NCI-H1417 treated with DMSO at 0.1 percent for 48 hours (cell line): ENCODE measurements at regions not wholly inside any gene's neighbourhood (a gene's known extent, or its start where the extent isn't known, plus 50 kb on each side); places are given as distances from the start of the nearest gene placed in this dataset.
"Not testable (repeated sequence)": the region's sequence is repeated elsewhere in the genome, so short reads cannot be mapped to it uniquely, and the experiment has no call there.

Experiments
- DNase-seq: peaks from one replicate; lab custom pipeline; 2025; lab: John Stamatoyannopoulos, UW

DNA sequence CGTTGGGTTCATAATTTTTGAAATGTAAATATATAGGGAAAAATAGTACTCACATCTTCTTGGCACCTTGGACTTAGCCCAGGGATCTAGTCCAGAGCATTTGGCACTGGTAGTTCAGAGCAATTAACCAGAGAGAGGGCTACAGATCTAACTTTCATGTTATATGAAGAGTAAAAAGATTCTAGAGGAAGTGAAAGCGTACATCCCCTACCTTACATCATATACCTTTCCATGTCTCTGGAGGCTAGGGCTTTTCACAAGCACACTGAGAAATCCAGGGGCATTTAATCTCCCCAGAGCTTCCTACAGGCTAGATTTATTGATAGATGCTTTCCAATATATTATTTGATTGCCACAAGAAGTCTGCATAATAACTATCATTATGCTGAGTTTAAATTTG, 687.5 kb upstream of the FBXO33 start:
- DNase-seq = no peak

DNA sequence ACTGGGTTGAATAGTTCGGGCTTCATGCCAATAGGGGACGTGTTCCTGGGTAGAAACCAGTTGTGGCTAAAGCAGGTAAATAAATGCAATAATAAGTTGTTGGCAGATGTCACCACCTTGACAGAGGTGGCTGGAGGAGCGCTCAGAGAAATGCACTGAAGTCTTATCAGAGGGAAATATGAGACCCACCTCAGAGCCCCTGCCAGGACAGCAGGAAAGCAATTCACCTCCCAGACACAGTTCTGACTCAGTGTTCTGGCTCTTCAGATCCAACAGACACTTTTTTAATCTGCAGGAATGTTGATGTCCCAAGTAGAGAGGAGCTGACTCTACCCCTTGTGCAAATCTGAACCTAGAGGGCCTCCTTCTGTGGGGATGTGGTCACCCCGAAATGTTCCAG, 687.1 kb upstream of the FBXO33 start:
- no peak for DNase-seq

DNA sequence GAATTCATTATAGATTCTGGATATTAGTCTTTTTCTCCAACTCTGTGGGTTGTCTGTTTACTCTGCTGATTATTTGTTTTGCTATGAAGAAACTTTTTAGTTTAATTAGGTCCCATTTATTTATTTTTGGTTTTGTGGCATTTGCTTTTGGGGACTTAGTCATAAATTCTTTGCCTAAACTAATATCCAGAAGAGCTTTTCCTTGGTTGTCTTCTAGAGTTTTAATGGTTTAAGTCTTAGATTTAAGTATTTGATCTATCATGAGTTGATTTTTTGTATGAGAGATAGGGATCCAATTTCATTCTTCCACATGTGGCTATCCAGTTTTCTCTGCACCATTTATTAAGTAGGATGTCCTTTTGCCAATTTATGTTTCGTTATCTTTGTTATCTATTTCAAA, 683.4 kb upstream of the FBXO33 start:
- no peak for DNase-seq

DNA sequence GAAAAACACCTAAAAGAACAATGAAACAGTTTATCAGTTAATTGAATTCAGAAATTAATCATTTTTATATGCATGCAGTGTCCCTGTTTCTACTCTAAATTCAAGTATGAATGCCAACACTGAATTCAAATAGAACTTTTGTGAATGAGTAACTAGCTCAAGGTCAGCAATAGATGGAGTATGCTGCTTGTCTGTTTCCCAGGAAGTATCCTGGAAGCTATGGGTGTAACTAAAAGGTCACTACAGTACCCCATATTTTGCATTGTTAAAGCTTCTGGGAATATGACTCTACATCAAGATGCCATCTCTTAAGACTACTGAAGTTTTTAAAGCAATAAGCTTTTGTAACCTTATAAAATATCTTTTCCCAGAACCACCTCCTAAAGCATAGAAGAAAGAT, 681.4 kb upstream of the FBXO33 start:
- no peak for DNase-seq

DNA sequence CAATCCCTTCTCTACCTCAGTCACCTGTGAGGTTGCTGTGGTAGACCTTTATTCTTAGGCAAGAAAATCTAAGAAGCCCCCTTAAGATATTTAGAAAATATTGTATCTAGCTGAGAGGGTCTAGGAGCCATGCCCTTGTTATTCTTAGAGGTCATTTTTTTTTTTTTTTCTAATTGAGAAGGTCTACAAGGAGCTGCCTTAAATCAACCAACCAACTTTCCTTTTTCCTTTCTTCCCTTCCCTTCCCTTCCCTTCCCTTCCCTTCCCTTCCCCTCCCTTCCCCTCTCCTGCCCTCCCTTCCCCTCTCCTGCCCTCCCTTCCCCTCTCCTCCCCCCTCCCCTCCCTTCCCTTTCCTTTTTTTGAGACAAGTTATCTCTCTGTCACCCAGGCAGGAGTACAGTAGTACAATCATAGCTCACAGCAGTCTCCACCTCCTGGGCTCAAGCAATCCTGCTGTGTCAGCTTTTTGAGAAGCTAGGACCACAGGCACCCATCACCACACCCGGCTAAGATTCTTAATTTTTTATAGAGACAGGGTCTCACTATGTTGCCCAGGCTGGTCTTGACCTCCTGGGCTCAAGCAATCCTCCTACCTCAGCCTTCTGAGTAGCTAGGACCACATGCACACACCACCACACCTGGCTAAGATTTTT, 668.4 kb upstream of the FBXO33 start:
- DNase-seq = no peak

DNA sequence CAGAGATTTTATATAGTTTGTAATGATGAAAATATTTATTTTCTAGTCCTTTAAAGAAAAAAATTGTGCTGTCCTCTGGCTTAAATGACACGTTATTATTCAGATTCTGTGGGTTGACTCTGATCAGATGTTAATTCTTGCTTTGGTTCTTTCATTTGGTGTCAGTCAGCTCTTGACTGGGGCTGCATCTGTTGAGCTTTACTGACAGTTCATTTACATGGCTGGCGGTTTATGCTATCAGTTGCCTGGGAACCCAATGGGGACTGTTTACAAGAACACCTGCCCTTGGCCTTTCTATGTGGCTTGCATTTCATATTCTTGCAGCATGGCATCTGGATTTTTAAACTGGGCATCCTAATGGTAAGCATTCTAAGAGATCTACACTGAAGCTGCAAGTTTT, 667.1 kb upstream of the FBXO33 start:
- DNase-seq = no peak

DNA sequence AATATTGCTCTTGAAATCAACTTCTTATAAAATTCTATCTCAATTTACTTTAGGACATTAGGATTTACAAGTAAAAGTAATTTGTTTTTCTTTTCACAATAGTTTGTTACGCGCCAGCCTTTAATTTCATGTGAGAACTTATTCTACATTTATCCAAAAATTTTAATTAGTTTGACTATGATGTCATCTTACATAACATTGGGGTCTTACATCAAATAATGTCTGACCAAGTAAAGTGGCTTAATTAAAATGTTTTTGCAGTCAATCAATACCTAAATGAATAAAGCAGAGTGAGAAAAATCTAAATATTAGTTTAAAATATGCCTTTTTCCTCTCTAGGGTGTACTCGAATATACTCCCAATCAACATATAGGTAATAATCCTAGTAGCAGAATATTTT, 666.2 kb upstream of the FBXO33 start:
- no peak for DNase-seq

DNA sequence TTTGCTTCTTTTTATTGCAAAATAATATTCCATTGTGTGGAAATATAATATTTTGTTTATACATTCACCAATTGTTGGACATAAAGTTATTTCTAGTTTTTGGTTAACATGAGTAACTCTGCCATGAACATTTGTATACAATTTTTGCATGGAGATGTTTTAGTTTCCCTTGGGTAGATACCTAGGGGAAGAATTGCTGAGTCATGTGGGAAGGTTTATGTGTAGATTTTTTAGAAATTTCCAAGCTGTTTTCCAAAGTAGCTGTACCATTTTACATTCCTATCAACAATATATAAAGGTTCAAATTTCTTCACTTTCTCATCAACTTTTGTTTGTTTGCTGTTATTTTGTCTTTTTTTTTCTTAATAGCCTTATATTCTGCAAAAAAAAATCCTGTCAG, 664.7 kb upstream of the FBXO33 start:
- no peak for DNase-seq

DNA sequence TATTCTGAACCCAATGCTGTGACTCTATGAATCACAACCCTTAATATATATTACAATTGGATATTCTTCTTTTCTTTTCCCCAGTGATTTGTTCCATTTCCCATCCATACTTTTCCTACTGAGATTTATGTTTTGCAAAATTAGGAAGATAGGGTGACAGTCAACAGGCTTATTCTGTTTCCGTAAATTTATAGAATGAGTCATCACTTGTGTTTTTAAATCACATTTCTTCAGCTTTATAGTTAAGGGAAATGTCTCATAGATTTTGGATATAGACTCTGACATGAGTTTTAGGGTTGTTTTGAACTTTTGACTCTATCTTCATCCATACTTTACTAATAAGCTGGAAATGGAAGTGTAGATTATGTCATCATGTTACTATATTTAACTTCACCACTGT, 661.6 kb upstream of the FBXO33 start:
- no peak for DNase-seq

DNA sequence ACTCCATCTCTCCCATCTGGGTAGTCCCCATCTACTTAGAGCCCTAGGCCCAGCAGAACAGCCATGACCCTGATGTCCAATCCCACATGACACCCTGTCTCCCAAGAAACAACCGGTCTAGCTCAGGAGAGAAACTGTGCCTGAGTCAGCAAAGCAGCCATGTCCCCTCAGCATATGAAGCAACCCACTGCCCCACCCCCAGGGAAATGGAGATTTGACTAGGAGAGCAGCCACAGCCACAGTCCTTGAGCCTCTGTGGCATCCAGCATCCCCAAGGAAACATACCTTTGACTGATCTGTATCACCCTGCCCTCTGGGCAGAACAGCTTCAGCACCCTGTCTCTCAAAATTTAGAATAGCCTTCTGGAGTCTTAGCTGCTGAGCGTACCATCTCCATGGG, 641.9 kb upstream of the FBXO33 start:
- DNase-seq = no peak

DNA sequence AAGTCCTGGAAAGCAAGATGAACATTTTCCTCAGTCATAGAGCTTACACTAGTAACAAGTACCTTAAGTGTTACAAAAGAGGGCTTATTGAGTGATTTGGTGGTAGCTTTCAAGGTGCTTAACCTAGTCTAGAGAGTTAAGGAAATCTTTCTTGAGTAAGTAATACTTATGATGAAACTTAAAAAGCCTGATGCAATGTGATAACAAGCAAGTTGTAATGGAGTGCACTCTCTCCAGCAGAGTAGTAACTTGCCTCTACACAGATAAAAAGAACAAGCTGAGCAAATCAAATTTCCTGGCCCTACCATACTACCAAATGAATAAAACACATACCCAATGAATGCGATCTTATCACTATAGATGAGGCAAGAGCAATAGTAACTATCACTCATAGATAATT, 639.9 kb upstream of the FBXO33 start:
- no peak for DNase-seq

DNA sequence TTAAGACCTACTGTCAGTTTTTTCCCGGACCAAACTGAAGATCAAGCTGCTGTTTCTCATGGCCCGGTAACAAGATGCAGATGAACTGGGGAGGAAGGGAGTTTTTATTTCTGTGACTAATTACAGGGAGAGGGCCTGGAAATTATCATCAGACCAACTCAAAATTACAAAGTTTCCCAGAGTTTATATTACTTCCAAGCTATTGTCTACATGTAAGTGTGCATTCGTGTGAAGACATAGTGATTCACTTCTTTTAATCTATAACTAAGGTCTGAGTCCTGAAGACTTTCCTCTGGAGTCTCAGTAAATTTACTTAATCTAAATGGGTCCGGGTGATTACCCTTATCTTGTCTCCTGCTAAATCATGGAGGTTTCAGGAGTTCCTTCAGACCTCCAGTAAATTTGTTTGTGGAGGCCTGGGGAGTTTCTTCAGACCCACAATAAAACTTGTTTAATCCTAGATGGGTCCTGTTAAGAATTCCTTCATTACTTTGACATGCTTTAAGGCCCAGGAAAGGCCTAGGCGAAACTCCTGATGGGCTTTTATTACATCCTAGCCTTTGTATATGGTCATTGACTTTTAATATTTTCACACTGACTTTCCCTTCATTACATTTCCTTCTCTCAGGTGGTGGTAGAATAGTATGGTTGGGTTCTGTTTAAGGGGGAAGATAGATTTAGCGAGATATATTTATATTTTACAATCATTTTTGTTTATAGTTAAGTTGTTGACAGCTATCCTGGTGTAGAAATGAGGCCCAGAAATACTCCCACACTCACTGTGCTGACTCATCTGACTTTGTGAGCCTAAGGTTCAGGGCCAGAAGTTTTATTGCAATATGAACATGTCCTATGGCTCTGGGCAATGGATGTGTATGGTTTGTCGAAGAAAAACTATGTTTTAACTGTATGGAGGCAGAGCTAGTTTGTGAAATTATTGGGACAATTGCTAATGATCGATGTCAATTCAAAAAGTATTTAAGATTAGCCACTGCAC, 627.0 kb upstream of the FBXO33 start:
- no peak for DNase-seq

DNA sequence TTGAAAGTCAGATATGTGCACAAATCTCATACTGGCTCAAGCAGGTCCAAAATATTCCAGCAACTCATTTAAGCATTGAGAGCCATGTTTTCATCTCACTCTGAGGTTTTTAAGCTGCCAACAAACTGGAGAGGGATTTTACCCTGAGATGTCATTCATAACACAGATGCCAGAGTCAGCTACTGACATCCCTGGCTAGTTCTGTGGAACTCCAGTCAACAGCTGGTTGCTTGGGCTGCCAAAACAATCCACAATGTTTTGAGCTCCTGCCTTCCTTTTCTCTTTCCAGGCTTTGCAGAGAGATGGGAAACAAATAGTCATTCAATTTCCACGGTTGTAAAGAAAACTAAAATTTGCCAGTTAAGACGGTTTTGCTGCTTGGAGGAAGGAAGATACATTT, 621.2 kb upstream of the FBXO33 start:
- no peak for DNase-seq

DNA sequence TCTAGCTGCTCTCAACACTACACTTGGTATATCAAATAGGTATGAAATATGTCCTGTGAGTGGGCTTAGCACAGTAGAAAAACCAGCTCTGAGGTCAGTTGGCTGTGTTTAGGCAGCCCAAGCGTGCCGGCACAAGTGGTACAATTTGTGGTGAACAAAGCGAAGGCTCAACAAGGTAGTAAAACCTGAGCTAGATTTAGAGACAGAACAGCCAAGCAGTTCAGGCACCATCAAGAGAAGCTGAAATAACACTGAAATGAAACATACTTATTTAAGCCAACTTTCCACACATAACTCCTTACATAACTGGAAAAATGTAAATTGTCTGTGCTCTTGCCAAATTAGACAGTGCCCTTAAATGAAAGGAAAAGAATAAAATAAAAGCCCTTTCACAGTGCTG, 596.8 kb upstream of the FBXO33 start:
- no peak for DNase-seq

DNA sequence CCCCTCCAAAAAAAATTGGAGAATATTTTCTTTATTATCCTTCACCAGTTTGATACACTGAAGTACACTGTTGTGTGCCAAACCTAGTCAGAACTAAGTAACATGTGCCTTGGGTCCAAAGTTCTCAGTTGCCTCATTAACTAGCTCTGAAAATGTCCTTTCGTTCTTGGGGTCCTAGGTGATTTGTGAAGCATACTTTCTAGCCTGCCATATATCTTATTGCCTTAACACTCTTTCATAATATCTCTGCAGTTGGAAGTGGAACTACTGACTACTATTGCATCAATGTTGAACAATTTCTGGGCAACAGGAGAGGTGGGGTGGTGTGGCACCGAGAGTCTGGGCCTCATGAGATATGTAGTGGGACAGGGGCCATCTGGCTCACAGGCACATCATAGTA, 592.9 kb upstream of the FBXO33 start:
- no peak for DNase-seq

DNA sequence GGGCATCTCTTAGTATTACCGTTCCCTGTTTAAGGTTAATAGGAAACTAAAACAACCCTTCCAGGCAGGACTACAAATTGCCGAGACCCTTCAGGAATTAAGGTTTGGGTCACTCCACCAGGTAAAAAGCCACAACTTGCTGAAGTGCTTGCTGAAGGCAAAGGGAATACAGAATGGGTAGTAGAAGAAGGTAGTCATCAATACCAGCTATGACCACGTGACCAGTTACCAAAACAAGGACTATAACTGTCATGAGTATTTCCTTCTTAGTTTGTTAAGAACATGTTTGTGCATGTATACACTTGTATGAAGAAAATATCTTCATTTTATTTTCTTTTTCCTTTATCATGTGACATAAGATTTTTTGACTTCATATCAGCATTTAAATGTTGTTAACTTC, 578.7 kb upstream of the FBXO33 start:
- no peak for DNase-seq

DNA sequence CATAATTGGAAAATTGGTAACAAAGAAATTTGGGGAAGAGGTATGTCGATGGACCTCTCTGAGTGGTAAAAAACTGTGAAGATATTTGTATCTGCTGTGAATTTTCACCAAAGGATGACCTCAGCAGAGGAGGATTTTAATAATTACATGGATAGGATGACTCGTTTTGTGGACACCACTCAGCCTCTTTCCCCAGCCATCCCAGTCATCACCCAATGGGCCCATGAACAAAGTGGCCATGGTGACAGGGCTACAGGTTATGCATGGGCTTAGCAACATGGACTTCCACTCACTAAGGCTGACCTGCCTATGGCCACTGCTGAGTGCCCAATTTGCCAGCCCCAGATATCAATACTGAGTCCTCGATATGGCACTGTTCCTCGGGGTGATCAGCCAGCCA, 577.5 kb upstream of the FBXO33 start:
- DNase-seq = no peak

DNA sequence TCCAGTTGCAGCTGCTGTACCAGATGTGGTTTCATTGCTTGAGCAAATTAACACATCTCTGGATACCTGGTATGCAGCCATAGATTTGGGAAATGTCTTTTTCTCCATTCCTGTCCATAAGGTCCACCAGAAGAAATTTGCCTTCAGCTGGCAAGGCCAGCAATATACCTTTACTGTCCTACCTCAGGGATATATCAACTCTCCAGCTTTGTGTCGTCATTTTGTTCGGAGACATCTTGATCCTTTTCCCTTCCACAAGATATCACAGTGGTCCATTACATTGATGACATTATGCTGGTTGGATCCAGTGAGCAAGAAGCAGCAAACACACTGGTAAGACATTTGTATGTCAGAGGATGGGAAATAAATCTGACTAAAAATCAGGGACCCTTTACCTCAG, 576.1 kb upstream of the FBXO33 start:
- not testable (repeated sequence) for DNase-seq

DNA sequence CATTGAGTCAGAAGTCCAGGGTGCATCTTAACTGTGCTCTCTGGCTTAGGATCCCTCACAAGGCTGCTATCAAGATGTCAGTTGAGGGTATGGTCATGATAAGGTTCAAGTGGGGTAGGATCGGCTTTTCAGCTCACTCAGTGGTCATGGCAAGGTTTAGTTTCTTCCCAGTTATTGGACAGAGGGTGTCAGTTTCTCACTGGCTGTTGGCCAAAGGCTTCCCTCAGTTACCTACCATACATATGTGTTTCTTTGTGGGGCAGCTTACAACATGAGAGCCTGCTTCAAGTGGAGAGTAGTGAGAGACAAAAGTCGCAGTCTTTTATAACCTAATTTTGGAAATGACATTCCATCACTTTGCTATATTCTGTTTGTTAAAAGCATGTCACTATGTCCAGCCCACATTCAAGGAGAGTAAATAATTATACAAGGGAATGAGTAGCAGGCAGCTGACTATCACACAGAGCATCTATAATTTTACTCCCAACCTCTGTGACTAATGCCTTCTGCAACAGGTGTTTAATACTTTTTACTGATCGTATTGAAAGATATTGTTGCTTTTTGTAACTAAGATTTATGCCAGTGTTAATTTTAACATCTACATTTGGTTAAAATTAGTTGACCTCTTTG, 572.8 kb upstream of the FBXO33 start:
- no peak for DNase-seq

DNA sequence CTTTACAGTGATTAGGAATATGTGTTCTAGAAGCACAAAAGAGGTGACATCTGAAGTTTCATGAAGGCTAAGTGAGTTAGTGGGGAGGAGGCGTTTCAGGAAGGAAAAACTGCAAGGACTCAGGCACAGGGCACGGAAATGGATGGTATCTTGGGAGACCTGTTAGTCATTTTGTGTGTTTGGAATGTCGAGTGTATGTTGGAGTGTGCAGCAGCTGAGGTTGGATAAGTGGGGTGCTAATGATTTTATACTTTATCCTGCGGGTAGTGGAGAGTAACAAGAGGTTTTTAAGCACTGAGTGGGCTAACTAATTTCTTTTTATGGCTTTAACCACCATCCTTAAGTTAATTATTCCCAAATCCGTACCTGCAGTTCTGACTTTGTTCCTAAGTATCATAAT, 571.5 kb upstream of the FBXO33 start:
- DNase-seq = no peak

DNA sequence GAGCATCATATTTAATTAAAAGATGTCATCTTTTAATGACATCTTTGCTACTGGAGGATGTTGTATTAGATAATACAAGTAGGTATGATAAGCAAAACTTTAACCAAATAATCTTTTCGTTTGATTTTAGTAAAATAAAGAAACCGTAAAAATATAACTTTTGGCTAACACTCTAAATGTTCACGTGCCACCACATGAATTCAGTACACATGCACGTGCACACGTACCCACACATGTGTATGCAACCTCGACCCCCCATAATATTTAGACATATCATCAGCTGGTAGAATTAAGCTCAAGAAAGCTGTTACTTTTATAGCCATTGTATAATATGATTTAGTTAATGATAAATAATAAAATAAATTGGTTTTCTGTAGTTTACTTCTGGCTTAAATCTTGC, 566.6 kb upstream of the FBXO33 start:
- no peak for DNase-seq

DNA sequence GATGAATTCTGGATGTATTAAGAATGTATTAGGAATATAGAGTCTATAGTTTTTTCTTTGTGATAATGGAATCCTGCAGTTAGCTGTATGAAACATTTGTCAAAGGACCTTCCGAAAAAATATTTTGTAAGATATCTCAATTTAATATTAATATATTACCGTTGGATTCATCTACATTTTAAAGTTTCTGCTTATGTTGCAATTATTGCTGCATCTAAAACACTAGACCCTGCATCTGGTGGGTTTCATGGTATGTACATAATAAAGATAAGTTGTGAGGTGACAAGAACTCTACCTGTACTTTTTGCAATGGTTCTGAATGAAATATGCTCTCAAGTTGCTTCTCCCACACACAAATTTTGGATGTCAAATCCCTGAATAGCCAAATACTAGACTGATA, 565.9 kb upstream of the FBXO33 start:
- no peak for DNase-seq

DNA sequence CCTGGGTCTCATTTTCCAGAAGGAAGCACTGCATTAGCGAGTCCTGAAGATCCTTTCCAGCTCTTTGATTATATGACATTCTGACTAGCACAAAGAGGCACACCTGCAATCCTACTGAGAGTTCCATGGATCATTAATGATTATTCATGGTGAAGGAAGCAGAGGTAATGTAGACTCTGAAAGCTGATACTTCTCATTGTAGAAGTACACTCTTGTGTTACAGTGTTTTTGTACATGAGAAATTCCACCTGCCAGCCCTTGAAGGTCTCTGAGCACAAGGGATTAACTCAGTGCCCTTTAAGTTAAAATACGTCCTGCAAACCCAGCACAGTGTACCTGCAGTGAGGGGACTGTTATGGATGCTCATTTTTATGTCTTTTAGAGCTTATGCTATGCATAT, 558.8 kb upstream of the FBXO33 start:
- peak; percentile 12 for DNase-seq
